Liver (tissue), 8 donors: ENCODE measurements at regions not wholly inside any gene's neighbourhood (a gene's known extent, or its start where the extent isn't known, plus 50 kb on each side); places are given as distances from the start of the nearest gene placed in this dataset.

Experiments used
- DNase-seq: peaks from one replicate; pipeline ENCODE4 v3.0.0-alpha.2; 2017; ENCODE audit warnings: low spot score
- H3K27ac ChIP-seq, 2 donors: one replicate each; pipeline ENCODE4 v1.7.0; 2013; ENCODE audit warnings: inconsistent platforms in 2 of 2, low read length in 2 of 2, control low read depth in 1 of 2, low read depth in 1 of 2, mild to moderate bottlenecking in 1 of 2
- H3K27me3 ChIP-seq, 4 donors: one replicate each; pipeline versions ENCODE4 v1.6.1 to v1.7.0; 2013; ENCODE audit warnings: low read length in 3 of 4, inconsistent platforms in 1 of 4, mild to moderate bottlenecking in 1 of 4, moderate library complexity in 1 of 4; ENCODE audit not compliant: control insufficient read depth in 4 of 4, insufficient read depth in 4 of 4
- H3K36me3 ChIP-seq, 4 donors: one replicate each; pipeline versions ENCODE4 v1.6.1 to v1.7.0; 2013; ENCODE audit warnings: low read length in 3 of 4, mild to moderate bottlenecking in 3 of 4, low read depth in 1 of 4, moderate library complexity in 1 of 4; ENCODE audit not compliant: control insufficient read depth in 4 of 4, insufficient read depth in 3 of 4
- H3K4me1 ChIP-seq, 4 donors: one replicate each; pipeline versions ENCODE4 v1.6.1 to v1.7.0; 2013; ENCODE audit warnings: low read length in 3 of 4, mild to moderate bottlenecking in 3 of 4, moderate library complexity in 1 of 4; ENCODE audit not compliant: control insufficient read depth in 4 of 4, insufficient read depth in 4 of 4
- H3K4me3 ChIP-seq, 3 donors: one replicate each; pipeline versions ENCODE4 v1.6.1 to v1.7.0; 2013; ENCODE audit warnings: low read length in 3 of 3, control low read depth in 1 of 3, low read depth in 1 of 3, mild to moderate bottlenecking in 1 of 3
- H3K9ac ChIP-seq, 2 donors: one replicate each; pipeline ENCODE4 v1.7.0; 2013; ENCODE audit warnings: low read length in 2 of 2, mild to moderate bottlenecking in 2 of 2, moderate library complexity in 2 of 2, control low read depth in 1 of 2, low read depth in 1 of 2
- H3K9me3 ChIP-seq, 4 donors: one replicate each; pipeline versions ENCODE4 v1.6.1 to v1.7.0; 2013; ENCODE audit warnings: low read length in 3 of 4; ENCODE audit not compliant: control insufficient read depth in 4 of 4
- ATF3 ChIP-seq: IDR thresholded peaks from 2 replicates; pipeline ENCODE4 v1.6.1; 2016; ENCODE audit warnings: antibody characterized with exemption
- CTCF ChIP-seq: fragments of 150-350 bp; IDR thresholded peaks from 2 replicates; pipeline ENCODE4 v1.5.1; 2017; ENCODE audit warnings: improper control_type of control experiment, low read depth, low read length; ENCODE audit not compliant: missing input control
- EGR1 ChIP-seq, 2 donors: IDR thresholded peaks; 2 replicates each; pipeline ENCODE4 v1.6.1; 2016 to 2018; ENCODE audit warnings: antibody characterized with exemption in 2 of 2, low read depth in 2 of 2
- FOXA1 ChIP-seq: IDR thresholded peaks from 2 replicates; pipeline ENCODE4 v1.6.1; 2016; ENCODE audit warnings: antibody characterized with exemption
- FOXA2 ChIP-seq: IDR thresholded peaks from 2 replicates; pipeline ENCODE4 v1.6.1; 2016; ENCODE audit warnings: antibody characterized with exemption
- GABPA ChIP-seq, 2 donors: IDR thresholded peaks in 1 of 2; conservative IDR thresholded peaks in 1 of 2; 2 replicates each; pipeline ENCODE4 v1.6.1; 2016; ENCODE audit warnings: antibody characterized with exemption in 2 of 2, mild to moderate bottlenecking in 1 of 2, moderate library complexity in 1 of 2
- HNF4A ChIP-seq, 2 donors: conservative IDR thresholded peaks; 2 replicates each; pipeline ENCODE4 v1.6.1; 2016; ENCODE audit warnings: antibody characterized with exemption in 2 of 2, mild to moderate bottlenecking in 2 of 2
- HNF4G ChIP-seq: IDR thresholded peaks from 2 replicates; pipeline ENCODE4 v1.6.1; 2016; ENCODE audit warnings: antibody characterized with exemption
- JUND ChIP-seq, 2 donors: IDR thresholded peaks; 2 replicates each; pipeline ENCODE4 v1.6.1; 2016; ENCODE audit warnings: antibody characterized with exemption in 2 of 2
- MAX ChIP-seq: IDR thresholded peaks from 2 replicates; pipeline ENCODE4 v1.6.1; 2016; ENCODE audit warnings: antibody characterized with exemption
- NR2F2 ChIP-seq: IDR thresholded peaks from 2 replicates; pipeline ENCODE4 v1.6.1; 2016; ENCODE audit warnings: antibody characterized with exemption
- RAD21 ChIP-seq, 2 donors: IDR thresholded peaks; 2 replicates each; pipeline ENCODE4 v1.6.1; 2016; ENCODE audit warnings: antibody characterized with exemption in 2 of 2, mild to moderate bottlenecking in 2 of 2
- REST ChIP-seq: IDR thresholded peaks from 2 replicates; pipeline ENCODE4 v1.6.1; 2016; ENCODE audit warnings: antibody characterized with exemption, mild to moderate bottlenecking
- RXRA ChIP-seq, 2 donors: IDR thresholded peaks; 2 replicates each; pipeline ENCODE4 v1.6.1; 2017 to 2018; ENCODE audit warnings: antibody characterized with exemption in 2 of 2, mild to moderate bottlenecking in 1 of 2
- SP1 ChIP-seq: IDR thresholded peaks from 2 replicates; pipeline ENCODE4 v1.6.1; 2018; ENCODE audit warnings: antibody characterized with exemption, mild to moderate bottlenecking
- TAF1 ChIP-seq: conservative IDR thresholded peaks from 2 replicates; pipeline ENCODE4 v1.6.1; 2016; ENCODE audit warnings: antibody characterized with exemption, mild to moderate bottlenecking
- YY1 ChIP-seq: IDR thresholded peaks from 2 replicates; pipeline ENCODE4 v1.6.1; 2016; ENCODE audit warnings: antibody characterized with exemption, mild to moderate bottlenecking
- ZBTB33 ChIP-seq: IDR thresholded peaks from 2 replicates; pipeline ENCODE4 v1.6.1; 2016; ENCODE audit warnings: antibody characterized with exemption
- WGBS: extraction: QIAGEN DNeasy Blood & Tissue Kit; methylation state at CpG from one replicate; pipeline ENCODE4 v1.1.7; 2013; 5-methylcytosine and 5-hydroxymethylcytosine counted together
- donor health status: healthy.
- donor health status: healthy.
- donor health status: healthy.
- donor health status: healthy.
- donor health status: healthy.

- TF ChIP-seq TAF1 (no peak), RXRA (IDR thresholded peaks at IDR 0.05) (no peak), NR2F2 (no peak), ATF3 (no peak), EGR1 (IDR thresholded peaks at IDR 0.05; ENCODE audit: low read depth in 2 of 2) (no peak), SP1 (no peak), HNF4A (conservative IDR thresholded peaks at IDR 0.05) (no peak), RAD21 (IDR thresholded peaks at IDR 0.05) (no peak), CTCF (no peak), MAX (no peak), REST (no peak), FOXA1 (no peak), YY1 (no peak)
- Histone ChIP-seq H3K36me3 (no peaks in the 10 kb centered on the region), H3K27me3 (no peaks in the 10 kb centered on the region), H3K4me1 (no peaks in the 10 kb centered on the region), H3K9me3 (no peaks in the 10 kb centered on the region), H3K27ac (no peak overlapping the region), H3K4me3 (no peak overlapping the region), H3K9ac (no peak overlapping the region)
- 61% methylated on average over 3 of the region's 3 CpGs for WGBS
- DNase-seq, result no peak
Observed at GRCh38 chrX:20402956-20403355, 136.2 kb upstream of the RPS6KA3 start.

GRCh38 chrX:20399728-20400414, 133.2 kb upstream of the RPS6KA3 start:
- 96% methylated on average over 2 of the region's 2 CpGs for WGBS
- H3K4me3 ChIP-seq, result no peak overlapping the region
- TF ChIP-seq ZBTB33, result no peak
- no peak for TF ChIP-seq MAX
- no peak for TF ChIP-seq EGR1 (IDR thresholded peaks at IDR 0.05; ENCODE audit: low read depth in 2 of 2)
- no peak for TF ChIP-seq NR2F2
- no peak for TF ChIP-seq HNF4G
- no peak for TF ChIP-seq SP1
- no peak for TF ChIP-seq GABPA (IDR thresholded peaks at IDR 0.05 in 1 of 2, conservative IDR thresholded peaks at IDR 0.05 in 1 of 2)
- TF ChIP-seq JUND (IDR thresholded peaks at IDR 0.05), result no peak
- no peak for TF ChIP-seq REST
- no peak for TF ChIP-seq ATF3
- no peak for TF ChIP-seq HNF4A (conservative IDR thresholded peaks at IDR 0.05)
- TF ChIP-seq FOXA2, result no peak
- TF ChIP-seq FOXA1, result no peak

More at GRCh38 chrX:20399728-20400414, 133.2 kb upstream of the RPS6KA3 start:
- Histone ChIP-seq H3K27me3 (no peaks in the 10 kb centered on the region), H3K9ac (no peak overlapping the region), H3K27ac (no peak overlapping the region), H3K9me3 (no peaks in the 10 kb centered on the region), H3K36me3 (no peaks in the 10 kb centered on the region), H3K4me1 (peaks cover 0 to 9% (median 6%) of the 10 kb centered on the region in 4 donors)
- no peak for DNase-seq
